GM21576 (cell line): ENCODE measurements at regions not wholly inside any gene's neighbourhood (a gene's known extent, or its start where the extent isn't known, plus 50 kb on each side); places are given as distances from the start of the nearest gene placed in this dataset.

Experiments
- ATAC-seq: cut with Tn5 transposase; IDR thresholded peaks from one replicate; pipeline ENCODE4 v1.9.1; 2021; ENCODE audit warnings: mild to moderate bottlenecking, moderate library complexity; ENCODE audit not compliant: unreplicated experiment

GRCh38 chr10:130773941-130774340, 537.6 kb downstream of the TCERG1L start:
- no peak for ATAC-seq

- ATAC-seq = no peak
Measured at GRCh38 chr10:130774871-130775270, 536.6 kb downstream of the TCERG1L start.

- ATAC-seq = no peak
Measured at GRCh38 chr10:130775311-130775710, 536.2 kb downstream of the TCERG1L start.

- ATAC-seq = no peak
Measured at GRCh38 chr10:130776724-130777123, 534.8 kb downstream of the TCERG1L start.

- no peak for ATAC-seq
Measured at GRCh38 chr10:130777507-130778165, 533.9 kb downstream of the TCERG1L start.

- ATAC-seq = no peak
Measured at GRCh38 chr10:130778166-130778545, 533.4 kb downstream of the TCERG1L start.

GRCh38 chr10:130780763-130781162, 530.8 kb downstream of the TCERG1L start:
- ATAC-seq = no peak

GRCh38 chr10:130781206-130781605, 530.3 kb downstream of the TCERG1L start:
- ATAC-seq = no peak

- ATAC-seq = no peak
Measured at GRCh38 chr10:130781623-130782022, 529.9 kb downstream of the TCERG1L start.

GRCh38 chr10:130782467-130782866, 529.1 kb downstream of the TCERG1L start:
- no peak for ATAC-seq

- ATAC-seq = no peak
Measured at GRCh38 chr10:130784326-130784725, 527.2 kb downstream of the TCERG1L start.

- no peak for ATAC-seq
Measured at GRCh38 chr10:130786365-130786966, 525.1 kb downstream of the TCERG1L start.

GRCh38 chr10:130787243-130787642, 524.3 kb downstream of the TCERG1L start:
- ATAC-seq = no peak

- no peak for ATAC-seq
Measured at GRCh38 chr10:130787821-130788220, 523.7 kb downstream of the TCERG1L start.

- no peak for ATAC-seq
Measured at GRCh38 chr10:130790339-130790738, 521.2 kb downstream of the TCERG1L start.

- no peak for ATAC-seq
Measured at GRCh38 chr10:130792096-130792845, 519.2 kb downstream of the TCERG1L start.

GRCh38 chr10:130795819-130796218, 515.7 kb downstream of the TCERG1L start:
- ATAC-seq = no peak

- no peak for ATAC-seq
Measured at GRCh38 chr10:130799532-130799931, 512.0 kb downstream of the TCERG1L start.

GRCh38 chr10:130800281-130800680, 511.2 kb downstream of the TCERG1L start:
- no peak for ATAC-seq

- ATAC-seq = no peak
Measured at GRCh38 chr10:130801276-130801675, 510.2 kb downstream of the TCERG1L start.

GRCh38 chr10:130801784-130802183, 509.7 kb downstream of the TCERG1L start:
- no peak for ATAC-seq

GRCh38 chr10:130802301-130802700, 509.2 kb downstream of the TCERG1L start:
- no peak for ATAC-seq
